Endothelial cell (in vitro differentiated cells): ENCODE measurements at regions not wholly inside any gene's neighbourhood (a gene's known extent, or its start where the extent isn't known, plus 50 kb on each side); places are given as distances from the start of the nearest gene placed in this dataset.

Experiments used
- DNase-seq: peaks from one replicate; pipeline ENCODE4 v3.0.0; 2021; ENCODE audit warnings: low spot score
- H3K27ac Mint-ChIP-seq: one replicate; pipeline ENCODE4 v1.8.0; 2021; ENCODE audit warnings: mixed read lengths, inconsistent platforms; ENCODE audit not compliant: unreplicated experiment
- H3K27me3 Mint-ChIP-seq: one replicate; pipeline ENCODE4 v1.8.0; 2021; ENCODE audit warnings: mild to moderate bottlenecking, moderate library complexity, mixed read lengths, inconsistent platforms; ENCODE audit not compliant: unreplicated experiment
- H3K36me3 Mint-ChIP-seq: one replicate; pipeline ENCODE4 v1.8.0; 2021; ENCODE audit warnings: mild to moderate bottlenecking, low read depth, mixed read lengths, inconsistent platforms; ENCODE audit not compliant: unreplicated experiment
- H3K4me1 Mint-ChIP-seq: one replicate; pipeline ENCODE4 v1.8.0; 2021; ENCODE audit warnings: mild to moderate bottlenecking, mixed read lengths, inconsistent platforms; ENCODE audit not compliant: unreplicated experiment
- H3K4me3 Mint-ChIP-seq: one replicate; pipeline ENCODE4 v1.8.0; 2021; ENCODE audit warnings: mild to moderate bottlenecking, mixed read lengths, inconsistent platforms; ENCODE audit not compliant: unreplicated experiment
- H3K9me3 Mint-ChIP-seq: one replicate; pipeline ENCODE4 v1.8.0; 2021; ENCODE audit warnings: mixed read lengths, inconsistent platforms; ENCODE audit not compliant: unreplicated experiment
- TF ChIP-seq, protein P1 (sequence below): fragments of 200-600 bp; sonication (generic); IDR thresholded peaks from one replicate; pipeline ENCODE4 v1.5.0; 2021; ENCODE audit warnings: antibody characterized with exemption; ENCODE audit not compliant: unreplicated experiment

DNA sequence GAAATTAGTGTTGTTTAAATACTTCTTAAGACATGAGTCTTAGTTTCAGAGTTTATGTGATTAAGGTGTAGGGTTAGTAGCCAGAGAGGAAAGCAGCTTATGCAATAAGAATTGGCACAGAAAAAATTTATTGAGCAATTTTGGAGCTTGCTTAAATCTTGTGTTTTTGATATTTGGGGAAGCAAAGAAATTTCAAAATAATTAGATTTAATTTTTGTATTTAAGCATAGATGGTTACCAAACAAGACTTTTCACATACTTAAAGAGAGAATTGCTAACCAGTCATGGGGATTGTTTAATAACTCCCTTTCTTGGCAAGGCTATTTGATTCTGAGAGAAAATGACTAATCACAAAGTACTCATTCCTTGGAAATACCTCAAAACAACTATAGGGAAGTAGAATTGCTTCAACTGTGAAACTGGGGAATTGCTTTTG lies 202.0 kb upstream of the GRID2 start:
- H3K4me3 Mint-ChIP-seq, result no peak overlapping the region
- DNase-seq, result no peak
- H3K27me3 Mint-ChIP-seq, result no peaks in the 10 kb centered on the region
- H3K4me1 Mint-ChIP-seq, result no peaks in the 10 kb centered on the region
- no peaks in the 10 kb centered on the region for H3K36me3 Mint-ChIP-seq
- TF ChIP-seq, protein P1, sequence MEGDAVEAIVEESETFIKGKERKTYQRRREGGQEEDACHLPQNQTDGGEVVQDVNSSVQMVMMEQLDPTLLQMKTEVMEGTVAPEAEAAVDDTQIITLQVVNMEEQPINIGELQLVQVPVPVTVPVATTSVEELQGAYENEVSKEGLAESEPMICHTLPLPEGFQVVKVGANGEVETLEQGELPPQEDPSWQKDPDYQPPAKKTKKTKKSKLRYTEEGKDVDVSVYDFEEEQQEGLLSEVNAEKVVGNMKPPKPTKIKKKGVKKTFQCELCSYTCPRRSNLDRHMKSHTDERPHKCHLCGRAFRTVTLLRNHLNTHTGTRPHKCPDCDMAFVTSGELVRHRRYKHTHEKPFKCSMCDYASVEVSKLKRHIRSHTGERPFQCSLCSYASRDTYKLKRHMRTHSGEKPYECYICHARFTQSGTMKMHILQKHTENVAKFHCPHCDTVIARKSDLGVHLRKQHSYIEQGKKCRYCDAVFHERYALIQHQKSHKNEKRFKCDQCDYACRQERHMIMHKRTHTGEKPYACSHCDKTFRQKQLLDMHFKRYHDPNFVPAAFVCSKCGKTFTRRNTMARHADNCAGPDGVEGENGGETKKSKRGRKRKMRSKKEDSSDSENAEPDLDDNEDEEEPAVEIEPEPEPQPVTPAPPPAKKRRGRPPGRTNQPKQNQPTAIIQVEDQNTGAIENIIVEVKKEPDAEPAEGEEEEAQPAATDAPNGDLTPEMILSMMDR, result no peak
- no peak overlapping the region for H3K27ac Mint-ChIP-seq
- H3K9me3 Mint-ChIP-seq, result no peaks in the 10 kb centered on the region

DNA sequence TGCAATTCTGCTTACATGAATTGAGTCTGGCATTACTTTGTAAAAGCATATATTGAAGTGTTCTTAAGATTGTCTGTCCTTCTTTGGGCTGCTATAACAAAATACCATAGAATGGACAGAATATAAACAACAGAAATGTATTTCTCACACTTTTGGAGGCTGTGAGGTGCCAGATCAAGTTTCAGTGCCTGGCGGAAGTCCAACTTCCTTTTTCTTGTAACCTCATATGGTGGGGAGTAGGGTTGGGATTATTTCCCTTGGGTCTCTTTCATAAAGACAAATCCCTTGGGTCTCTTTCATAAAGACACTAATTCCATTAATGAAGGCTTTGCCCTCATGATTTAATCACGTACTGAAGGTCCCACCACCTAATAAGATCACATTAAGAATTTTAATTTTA lies 199.3 kb upstream of the GRID2 start:
- Mint-ChIP-seq H3K36me3 (no peaks in the 10 kb centered on the region), H3K27me3 (no peaks in the 10 kb centered on the region), H3K27ac (no peak overlapping the region), H3K4me1 (no peaks in the 10 kb centered on the region), H3K4me3 (no peak overlapping the region), H3K9me3 (no peaks in the 10 kb centered on the region)
- TF ChIP-seq, protein P1, result no peak
- DNase-seq, result no peak

DNA sequence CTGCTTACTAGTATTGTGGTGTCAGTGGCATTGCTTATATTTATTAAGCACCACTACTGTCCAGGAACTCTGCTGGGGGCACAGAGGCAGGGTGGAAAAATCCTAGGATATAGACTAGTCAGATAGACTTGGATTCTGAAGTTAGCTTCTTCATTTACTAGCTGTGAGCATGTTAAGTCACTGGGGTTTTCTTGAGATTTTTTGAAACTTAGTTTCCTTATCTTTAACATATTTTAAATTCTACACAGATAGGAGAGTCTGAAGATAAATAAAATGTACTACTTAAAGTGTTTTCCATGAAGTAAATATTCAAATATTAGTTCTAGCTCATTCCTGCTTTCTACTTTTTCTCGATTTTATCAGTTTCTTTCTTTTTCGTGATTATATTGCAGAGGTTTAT lies 196.9 kb upstream of the GRID2 start:
- Mint-ChIP-seq H3K27me3 (no peaks in the 10 kb centered on the region), H3K9me3 (no peaks in the 10 kb centered on the region), H3K36me3 (no peaks in the 10 kb centered on the region), H3K4me1 (no peaks in the 10 kb centered on the region), H3K4me3 (no peak overlapping the region), H3K27ac (no peak overlapping the region)
- DNase-seq, result no peak
- TF ChIP-seq, protein P1, result no peak

DNA sequence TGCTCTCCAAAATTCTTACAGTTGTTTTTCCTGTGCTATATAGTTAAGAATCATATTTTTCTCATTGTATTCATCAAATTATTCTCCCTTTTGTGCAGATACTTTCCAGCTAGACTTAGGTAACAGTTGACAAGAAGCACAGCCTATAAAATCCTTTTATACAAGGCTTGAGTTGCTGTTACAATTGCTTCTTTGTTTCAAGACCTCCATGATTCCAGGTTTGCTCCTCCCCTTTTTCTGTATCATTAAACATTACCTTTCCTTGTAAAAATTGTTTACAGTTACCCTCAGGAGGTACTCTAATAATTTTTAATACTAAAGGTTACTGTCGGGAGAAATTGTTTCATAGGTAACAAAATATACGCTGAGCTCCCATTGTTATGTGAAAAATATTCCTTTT lies 192.3 kb upstream of the GRID2 start:
- Mint-ChIP-seq H3K4me3 (no peak overlapping the region), H3K27ac (no peak overlapping the region), H3K4me1 (no peaks in the 10 kb centered on the region), H3K9me3 (no peaks in the 10 kb centered on the region), H3K36me3 (no peaks in the 10 kb centered on the region), H3K27me3 (no peaks in the 10 kb centered on the region)
- DNase-seq, result no peak
- TF ChIP-seq, protein P1, result no peak

DNA sequence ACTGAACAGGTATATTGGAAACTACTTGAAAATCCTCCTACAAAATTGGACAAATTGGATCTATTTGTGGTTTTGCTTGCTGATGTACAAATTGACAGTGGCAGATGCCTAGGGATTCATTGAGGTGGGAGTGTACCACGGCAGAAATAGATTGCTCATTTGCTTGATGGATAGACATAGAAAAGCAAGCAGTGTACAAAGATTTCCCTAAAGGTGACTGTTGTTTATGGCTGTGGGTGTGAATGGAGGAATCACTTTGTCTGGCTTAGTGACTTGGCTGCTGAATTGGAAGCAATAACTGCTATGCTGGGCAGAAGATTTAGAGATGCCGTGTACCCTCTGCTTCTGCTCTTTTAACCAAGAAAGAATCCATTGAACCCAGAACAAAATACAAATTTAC lies 191.0 kb upstream of the GRID2 start:
- H3K36me3 Mint-ChIP-seq, result no peaks in the 10 kb centered on the region
- TF ChIP-seq, protein P1, result no peak
- no peak overlapping the region for H3K4me3 Mint-ChIP-seq
- no peak for DNase-seq
- no peaks in the 10 kb centered on the region for H3K9me3 Mint-ChIP-seq
- no peaks in the 10 kb centered on the region for H3K27me3 Mint-ChIP-seq
- H3K27ac Mint-ChIP-seq, result no peak overlapping the region
- no peaks in the 10 kb centered on the region for H3K4me1 Mint-ChIP-seq
